Stimulated activated CD4-positive, alpha-beta T cell treated with anti-CD3 and anti-CD28 coated beads, Interleukin-12 subunit alpha, Interleukin-12 subunit beta, amount 100 ng/mL, for 4 hours (primary cell): ENCODE measurements at regions not wholly inside any gene's neighbourhood (a gene's known extent, or its start where the extent isn't known, plus 50 kb on each side); places are given as distances from the start of the nearest gene placed in this dataset.

Source experiments
- DNase-seq: peaks from one replicate; pipeline ENCODE4 v3.0.0-alpha.2; 2020

- DNase-seq, result no peak
Observed at GRCh38 chr17:69722518-69722917, 308.0 kb downstream of the MAP2K6 start.

- DNase-seq, result no peak
Observed at GRCh38 chr17:69723316-69723715, 308.8 kb downstream of the MAP2K6 start.

DNA sequence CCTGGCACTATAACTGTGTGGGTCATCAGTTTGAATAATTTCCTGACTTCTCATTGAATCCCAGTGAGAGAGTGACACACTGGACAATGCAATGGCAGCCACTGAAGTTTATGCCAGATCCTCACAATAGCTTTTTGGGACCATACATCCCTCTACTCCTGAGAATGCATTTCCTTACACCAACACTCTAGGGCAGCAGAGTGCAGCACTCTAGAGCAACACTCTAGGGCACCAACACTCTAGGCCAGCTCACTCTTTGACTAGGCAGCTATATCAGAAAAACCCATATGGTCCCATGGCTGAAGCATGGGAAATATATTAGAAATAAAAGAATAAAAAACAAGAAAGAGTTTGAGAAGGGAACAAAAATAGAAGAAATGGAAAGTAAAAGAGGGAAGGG lies 309.2 kb downstream of the MAP2K6 start:
- DNase-seq, result no peak

DNA sequence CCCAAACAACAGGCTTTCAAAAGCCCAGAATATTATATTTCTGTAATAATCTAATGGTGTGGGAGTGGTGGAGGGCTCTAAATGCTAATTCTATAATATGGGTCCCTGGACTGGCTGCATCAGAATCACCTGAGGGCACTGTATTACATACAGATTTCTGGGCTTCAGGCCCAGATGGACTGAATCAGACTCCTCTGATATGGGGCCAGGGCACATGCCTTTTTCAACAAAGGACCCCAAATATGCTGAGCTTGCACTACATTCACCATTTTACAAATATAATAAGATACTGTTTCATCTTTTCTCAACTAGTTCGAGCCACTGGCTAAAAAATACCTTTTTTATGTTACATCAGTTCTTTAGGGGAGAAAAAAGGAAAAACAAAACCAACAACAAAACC lies 309.7 kb downstream of the MAP2K6 start:
- no peak for DNase-seq

GRCh38 chr17:69725146-69725545 lies 310.6 kb downstream of the MAP2K6 start:
- no peak for DNase-seq

GRCh38 chr17:69728816-69729215 lies 314.3 kb downstream of the MAP2K6 start:
- DNase-seq, result no peak

DNA sequence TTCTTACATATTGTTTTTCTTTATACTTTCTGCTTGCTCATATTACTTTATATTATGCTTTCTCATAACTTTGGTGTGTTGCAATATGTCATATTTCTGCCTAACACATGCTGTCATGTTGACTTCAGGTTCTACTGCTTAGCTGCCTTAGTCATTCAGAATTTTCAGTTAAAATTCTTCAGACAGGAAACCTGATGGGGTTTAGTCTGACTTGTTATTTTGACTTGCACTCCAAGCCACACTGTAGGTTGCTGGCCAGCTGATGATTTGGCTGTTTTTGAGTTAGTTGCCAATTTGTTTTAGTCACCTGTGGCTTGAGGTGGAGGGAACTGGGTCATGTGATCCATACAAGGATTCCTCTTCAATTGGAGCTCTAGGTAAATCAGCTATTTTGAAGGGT lies 315.4 kb downstream of the MAP2K6 start:
- no peak for DNase-seq

GRCh38 chr17:69732272-69732918 lies 317.9 kb downstream of the MAP2K6 start:
- no peak for DNase-seq

DNA sequence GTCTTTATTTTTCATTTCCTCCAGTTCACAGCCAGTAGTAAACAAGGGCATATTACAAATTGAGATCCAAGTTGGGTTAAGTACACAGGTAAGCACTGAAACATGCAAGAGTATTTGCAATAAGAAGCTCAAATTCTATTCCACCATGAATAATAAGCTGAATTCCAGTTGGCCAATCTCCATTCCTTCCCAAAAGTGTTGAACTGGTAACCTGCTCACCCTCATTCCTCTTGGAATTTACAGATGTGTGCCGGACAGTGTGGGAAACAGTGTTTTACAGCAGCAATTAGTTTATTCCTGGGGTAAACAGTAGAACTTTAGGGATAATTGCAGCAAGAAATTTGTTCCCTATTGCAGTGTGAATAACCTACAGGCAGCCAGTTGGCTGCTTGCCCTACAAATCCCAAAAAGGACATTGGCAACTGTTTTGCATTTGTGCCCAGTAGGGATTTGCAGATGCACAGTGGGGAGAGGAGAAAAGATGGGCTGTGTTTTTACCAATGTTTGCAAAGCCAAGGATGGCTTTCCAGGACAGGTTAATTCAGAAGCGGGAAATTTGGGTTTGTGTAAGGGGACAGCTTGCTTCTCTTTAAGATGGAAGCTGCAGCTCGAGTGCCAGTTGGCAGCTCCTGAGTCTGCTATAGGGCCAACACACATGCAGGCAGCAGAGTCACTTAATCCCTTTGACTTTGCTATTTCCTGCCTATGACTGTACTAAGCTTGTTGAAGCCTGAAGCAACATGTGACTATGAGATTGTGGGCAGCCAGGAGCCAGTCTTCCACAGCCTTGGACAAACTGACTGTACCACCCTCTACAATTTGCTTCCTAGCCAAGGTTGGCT lies 318.9 kb downstream of the MAP2K6 start:
- DNase-seq, result no peak

- DNase-seq, result no peak
Observed at GRCh38 chr17:69734656-69735055, 320.2 kb downstream of the MAP2K6 start.

GRCh38 chr17:69735285-69735684 lies 320.8 kb downstream of the MAP2K6 start:
- DNase-seq, result no peak

GRCh38 chr17:69743091-69743490 lies 328.6 kb downstream of the MAP2K6 start:
- no peak for DNase-seq

- DNase-seq, result no peak
Observed at GRCh38 chr17:69744512-69745070, 330.1 kb downstream of the MAP2K6 start.

DNA sequence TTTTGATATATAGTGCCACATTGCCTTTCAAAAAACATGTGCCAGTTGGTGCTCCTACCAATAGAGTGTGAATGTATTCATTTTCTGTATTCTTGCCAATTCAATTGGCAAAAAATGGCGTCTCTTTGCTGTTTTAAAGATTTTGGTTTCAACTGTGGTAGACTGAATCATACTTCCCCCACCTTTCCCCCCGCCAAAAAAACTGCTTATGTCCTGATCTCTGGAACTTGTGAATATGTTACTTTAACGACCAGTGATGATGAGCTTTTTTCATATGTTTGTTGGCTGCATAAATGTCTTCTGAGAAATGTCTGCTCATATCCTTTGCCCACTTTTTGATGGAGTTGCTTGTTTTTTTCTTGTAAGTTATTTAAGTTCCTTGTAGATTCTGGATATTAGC lies 325.1 kb upstream of the KCNJ16 start:
- DNase-seq, result no peak

DNA sequence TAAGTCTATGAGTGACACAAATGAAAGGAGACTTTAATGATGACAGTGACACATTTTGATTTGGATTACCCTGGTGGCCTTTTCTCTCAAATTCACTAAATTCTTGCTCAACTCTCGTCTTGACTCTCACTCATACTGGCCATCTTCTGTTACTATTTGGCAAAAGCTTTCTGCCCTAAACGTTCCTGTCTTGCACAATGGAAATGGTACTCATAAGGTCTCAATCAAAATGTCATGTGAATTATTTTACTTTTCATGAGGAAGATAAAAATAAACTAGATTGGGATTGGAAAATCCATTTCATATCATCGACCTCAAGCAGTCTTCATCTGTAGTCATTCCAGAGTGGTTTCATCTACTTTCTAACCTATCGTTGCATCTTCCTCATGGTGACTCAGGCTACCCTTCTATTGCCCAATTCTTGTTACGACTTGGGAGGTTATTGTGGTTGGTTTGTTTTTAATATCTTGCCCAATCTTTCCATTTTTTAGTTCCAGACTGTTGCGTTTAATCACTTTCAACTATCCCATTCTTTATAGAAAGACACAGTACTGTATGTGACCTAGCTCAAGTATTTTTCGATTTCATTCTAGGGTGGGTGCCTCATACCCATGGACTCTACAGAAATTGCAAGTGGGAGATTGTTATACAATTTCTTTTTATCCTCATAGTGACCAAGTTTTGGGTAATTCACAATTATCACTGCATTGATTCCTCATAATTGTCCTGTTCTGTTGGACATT lies 317.2 kb upstream of the KCNJ16 start:
- DNase-seq, result no peak

DNA sequence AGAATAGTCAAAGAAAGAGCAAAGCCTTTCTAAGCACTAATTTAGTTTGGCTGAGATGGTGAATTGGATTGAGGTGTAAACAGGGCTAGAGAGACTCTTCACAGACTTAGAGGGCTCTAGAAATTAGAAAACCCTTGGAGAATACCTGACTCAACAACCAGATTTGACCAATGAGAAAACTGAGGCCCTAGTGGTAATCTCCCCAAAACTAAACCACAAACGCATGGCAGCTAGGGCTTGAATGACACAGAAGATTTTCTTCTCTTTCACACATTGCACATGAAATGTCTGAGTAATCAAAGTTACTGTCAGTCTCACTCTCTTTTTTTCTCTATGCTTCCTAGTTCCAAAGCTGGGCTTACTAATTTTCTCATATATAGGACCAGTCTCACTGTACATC lies 314.5 kb upstream of the KCNJ16 start:
- no peak for DNase-seq

GRCh38 chr17:69761011-69761410 lies 314.0 kb upstream of the KCNJ16 start:
- DNase-seq, result no peak

DNA sequence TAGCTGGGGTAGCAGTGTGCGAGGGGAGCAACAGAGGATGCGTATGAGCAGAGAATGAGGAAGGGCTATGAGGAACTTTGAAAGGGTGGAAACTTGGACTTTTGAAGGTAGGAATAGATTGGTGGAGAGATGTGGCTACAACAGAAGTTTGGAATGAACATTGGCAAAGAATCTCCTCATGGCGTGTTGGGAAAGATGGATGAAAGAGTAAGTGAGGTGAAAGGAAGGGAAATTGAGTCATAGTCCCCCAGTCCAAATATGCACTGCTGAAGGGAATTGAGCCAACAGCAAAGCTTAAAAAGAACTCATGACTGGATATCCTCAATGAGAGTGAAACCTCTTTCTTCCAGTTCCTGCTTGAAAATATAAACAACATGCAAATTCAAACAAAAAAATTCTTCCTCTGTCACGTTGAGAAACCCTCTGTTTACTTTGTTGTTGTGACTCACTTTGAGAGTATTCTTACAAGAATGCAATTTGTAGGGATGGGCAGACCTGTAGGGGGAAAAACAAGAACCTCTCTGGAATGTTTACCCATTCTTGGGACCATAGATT lies 313.2 kb upstream of the KCNJ16 start:
- DNase-seq, result no peak

- DNase-seq, result no peak
Observed at GRCh38 chr17:69762359-69762758, 312.7 kb upstream of the KCNJ16 start.

- no peak for DNase-seq
Observed at GRCh38 chr17:69762766-69763165, 312.3 kb upstream of the KCNJ16 start.

DNA sequence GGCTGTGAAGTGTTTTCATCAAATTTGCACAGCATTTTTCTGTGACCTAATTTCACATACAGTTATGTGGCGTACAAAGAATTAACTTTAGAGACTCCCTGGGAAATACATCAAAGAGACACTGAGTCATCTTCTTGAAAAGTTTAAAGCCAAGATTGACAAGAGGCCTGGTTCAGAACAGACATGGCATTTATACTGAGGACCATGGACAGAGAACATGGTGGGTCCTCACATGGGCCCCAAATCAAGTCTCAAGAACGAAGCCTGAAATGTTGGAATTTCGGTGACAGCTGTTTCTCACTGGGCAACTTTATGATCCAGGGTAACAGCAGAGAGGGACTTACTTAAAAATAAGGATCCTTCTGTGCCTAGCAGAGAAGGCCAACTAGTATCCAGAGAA lies 311.5 kb upstream of the KCNJ16 start:
- DNase-seq, result no peak

GRCh38 chr17:69764146-69764545 lies 310.9 kb upstream of the KCNJ16 start:
- DNase-seq, result no peak

GRCh38 chr17:69769050-69769449 lies 306.0 kb upstream of the KCNJ16 start:
- DNase-seq, result no peak
